GM12878 (cell line): ENCODE measurements at regions not wholly inside any gene's neighbourhood (a gene's known extent, or its start where the extent isn't known, plus 50 kb on each side); places are given as distances from the start of the nearest gene placed in this dataset.

Source experiments
- ATAC-seq: fragments of 200-7000 bp; cut with Tn5 transposase; 3 replicates; pipeline ENCODE4 v1.9.1; 2020; ENCODE audit warnings: mild to moderate bottlenecking, moderate library complexity
- BruUV-seq: library from RNA; stranded (reverse); fragments of 400-500 nt; replicated peaks from 2 replicates; lab custom pipeline; 2021; lab: Mats Ljungman, UMichigan
- CTCF ChIA-PET: fragments of 300-600 bp; sonication (Branson Sonifier 250); formaldehyde crosslinking; extraction: SDS; loops from one replicate; lab custom pipeline; 2021; ENCODE audit warnings: inconsistent platforms; lab: Yijun Ruan, JAX
- POLR2A ChIA-PET: fragments of 350-600 bp; formaldehyde crosslinking; extraction: SDS; loops from one replicate; lab custom pipeline; 2021; ENCODE audit warnings: inconsistent platforms; lab: Charles Lee
- RAD21 ChIA-PET: fragments of 300-600 bp; sonication (Branson Sonifier 250); formaldehyde crosslinking; loops from one replicate; lab custom pipeline; 2023; ENCODE audit warnings: antibody characterized with exemption; ENCODE audit not compliant: unreplicated experiment; lab: Charles Lee
- SMC1A ChIA-PET: fragments of 300-600 bp; sonication (Branson Sonifier 250); formaldehyde crosslinking; loops from one replicate; lab custom pipeline; 2023; ENCODE audit not compliant: unreplicated experiment, uncharacterized antibody; lab: Charles Lee
- DNase-seq: peaks from one replicate; pipeline ENCODE4 v3.0.0-alpha.2; 2011; ENCODE audit warnings: low read depth, low spot score
- FAIRE-seq: peaks from 3 replicates; lab custom pipeline; 2011; peaks lifted over from hg19 to GRCh38; lab: Jason Lieb, UNC
- H2AFZ ChIP-seq: 2 replicates; pipeline ENCODE4 v1.6.0; 2011; ENCODE audit warnings: low read depth, low read length, control low read depth; ENCODE audit not compliant: control insufficient read depth
- H3K27ac ChIP-seq: 2 replicates; pipeline ENCODE4 v1.5.1; 2011; ENCODE audit warnings: control low read depth; ENCODE audit not compliant: control insufficient read depth, insufficient read depth
- H3K27me3 ChIP-seq, 2 experiments: replicated peaks in 1 of 2; 2 replicates each; pipeline versions ENCODE4 v1.6.0 to v1.6.1; 2011; ENCODE audit warnings: low read length in 1 of 2; ENCODE audit not compliant: control insufficient read depth in 2 of 2, insufficient read depth in 2 of 2
- H3K36me3 ChIP-seq, 2 experiments: 2 replicates each; pipeline ENCODE4 v1.5.1; 2011; ENCODE audit warnings: low read length in 1 of 2; ENCODE audit not compliant: control insufficient read depth in 2 of 2, insufficient read depth in 2 of 2
- H3K4me1 ChIP-seq: 2 replicates; pipeline ENCODE4 v1.6.1; 2011; ENCODE audit warnings: mild to moderate bottlenecking, low read length, moderate library complexity, mixed read lengths; ENCODE audit not compliant: control insufficient read depth, insufficient read depth
- H3K4me2 ChIP-seq: 2 replicates; pipeline ENCODE4 v1.6.0; 2011; ENCODE audit warnings: control low read depth; ENCODE audit not compliant: control insufficient read depth, insufficient read depth
- H3K4me3 ChIP-seq: fragments of 200-600 bp; sonication (generic); 2 replicates; pipeline ENCODE4 v1.5.1; 2016
- H3K79me2 ChIP-seq: 2 replicates; pipeline ENCODE4 v1.6.0; 2011; ENCODE audit warnings: low read length; ENCODE audit not compliant: control insufficient read depth, insufficient read depth
- H3K9ac ChIP-seq: 2 replicates; pipeline ENCODE4 v1.8.0; 2011; ENCODE audit warnings: low read length, control low read depth, mixed read lengths; ENCODE audit not compliant: control insufficient read depth, insufficient read depth
- H3K9me3 ChIP-seq: replicated peaks from 3 replicates; pipeline ENCODE4 v1.5.1; 2011; ENCODE audit warnings: mild to moderate bottlenecking, low read length; ENCODE audit not compliant: control insufficient read depth, insufficient read depth
- H4K20me1 ChIP-seq: 2 replicates; pipeline ENCODE4 v1.6.0; 2011; ENCODE audit not compliant: control insufficient read depth, insufficient read depth
- CBFB ChIP-seq: IDR thresholded peaks from 2 replicates; pipeline ENCODE4 v1.6.1; 2016; ENCODE audit warnings: antibody characterized with exemption, low read depth
- CHD1 ChIP-seq: IDR thresholded peaks from 2 replicates; pipeline ENCODE4 v1.6.1; 2012; ENCODE audit warnings: low read depth, low read length, improper control_type of control experiment
- GABPA ChIP-seq: IDR thresholded peaks from 2 replicates; pipeline ENCODE4 v1.6.1; 2014; ENCODE audit warnings: antibody characterized with exemption, low read depth, mild to moderate bottlenecking, inconsistent platforms
- HCFC1 ChIP-seq: fragments of 150-350 bp; IDR thresholded peaks from 2 replicates; pipeline ENCODE4 v1.6.1; 2014; ENCODE audit warnings: low read length
- NRF1 ChIP-seq: conservative IDR thresholded peaks from 2 replicates; pipeline ENCODE4 v1.6.1; 2011; ENCODE audit warnings: mild to moderate bottlenecking, low read depth, low read length, improper control_type of control experiment
- POLR2A ChIP-seq: IDR thresholded peaks from 2 replicates; pipeline ENCODE4 v1.6.1; 2011; ENCODE audit warnings: low read depth, mild to moderate bottlenecking, low read length
- WGBS: methylation state at CpG from one replicate; pipeline ENCODE4 v1.1.6; 2016; ENCODE audit warnings: low lambda C conversion rate; ENCODE audit not compliant: insufficient replicate concordance, insufficient coverage; ENCODE audit errors: missing lambda C conversion rate; 5-methylcytosine and 5-hydroxymethylcytosine counted together
- in situ Hi-C: fragments of 300-500 bp; cut with MboI; formaldehyde crosslinking; loops from 9 replicates; pipeline ENCODE4 v1.14.3; 2018; ENCODE audit warnings: mixed read lengths
- intact Hi-C: fragments of 100-400 bp; cut with micrococcal nuclease; formaldehyde crosslinking; loops from one replicate; pipeline ENCODE4 v1.14.2; 2022; ENCODE audit not compliant: unreplicated experiment
- TF ChIP-seq, protein P1 (sequence below): fragments of 450-650 bp; IDR thresholded peaks from 2 replicates; pipeline ENCODE4 v1.6.1; 2017; ENCODE audit warnings: antibody characterized with exemption, mild to moderate bottlenecking, moderate library complexity
- TF ChIP-seq, protein P2 (sequence below): IDR thresholded peaks from 2 replicates; pipeline ENCODE4 v1.6.1; 2012; ENCODE audit warnings: low read depth, low read length, improper control_type of control experiment
- TF ChIP-seq, protein P3 (sequence below): fragments of 450-650 bp; formaldehyde crosslinking; IDR thresholded peaks from 2 replicates; pipeline ENCODE4 v1.4.0; 2022; ENCODE audit warnings: mild to moderate bottlenecking, moderate library complexity

DNA sequence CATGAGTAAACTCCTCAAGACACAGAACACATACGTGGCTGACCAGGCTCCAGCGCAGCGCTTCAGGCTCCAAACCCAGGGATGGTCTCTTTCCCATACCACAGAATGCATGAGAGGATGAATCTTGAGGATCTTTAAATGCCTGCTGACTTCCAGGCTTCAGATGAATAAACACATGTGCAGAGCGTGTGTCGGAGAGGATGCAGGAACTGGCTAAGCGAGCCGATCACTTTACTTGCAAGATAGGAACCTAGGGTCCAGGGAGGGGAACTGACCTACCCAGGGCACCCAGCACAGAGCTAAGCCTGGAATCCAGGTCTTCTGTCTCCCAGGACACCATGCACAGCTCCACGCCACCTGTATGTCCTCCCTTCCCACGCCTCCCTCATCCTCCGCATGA, 209.8 kb downstream of the BCL11B start:
- ChIA-PET CTCF (no interaction called here), SMC1A (no interaction called here), POLR2A (no interaction called here), RAD21 (no interaction called here)
- H3K9ac ChIP-seq: no peak overlapping the region
- intact Hi-C loops (no loop called here), in situ Hi-C loops (no loop called here)
- no peaks in the 10 kb centered on the region for H3K27me3 ChIP-seq
- no peak for FAIRE-seq
- no peaks in the 10 kb centered on the region for H4K20me1 ChIP-seq
- no peak for ATAC-seq
- no peak overlapping the region for H3K4me2 ChIP-seq
- H3K79me2 ChIP-seq: no peaks in the 10 kb centered on the region
- no peak for DNase-seq
- no peaks in the 10 kb centered on the region; the same call in 2 of the 3 replicates for H3K9me3 ChIP-seq
- no peaks in the 10 kb centered on the region for H3K4me1 ChIP-seq
- no peak overlapping the region for H3K27ac ChIP-seq
- TF ChIP-seq NRF1: no peak
- TF ChIP-seq HCFC1: no peak
- no peak for TF ChIP-seq POLR2A
- no peak for TF ChIP-seq CBFB
- no peak for TF ChIP-seq CHD1
- TF ChIP-seq, protein P1, sequence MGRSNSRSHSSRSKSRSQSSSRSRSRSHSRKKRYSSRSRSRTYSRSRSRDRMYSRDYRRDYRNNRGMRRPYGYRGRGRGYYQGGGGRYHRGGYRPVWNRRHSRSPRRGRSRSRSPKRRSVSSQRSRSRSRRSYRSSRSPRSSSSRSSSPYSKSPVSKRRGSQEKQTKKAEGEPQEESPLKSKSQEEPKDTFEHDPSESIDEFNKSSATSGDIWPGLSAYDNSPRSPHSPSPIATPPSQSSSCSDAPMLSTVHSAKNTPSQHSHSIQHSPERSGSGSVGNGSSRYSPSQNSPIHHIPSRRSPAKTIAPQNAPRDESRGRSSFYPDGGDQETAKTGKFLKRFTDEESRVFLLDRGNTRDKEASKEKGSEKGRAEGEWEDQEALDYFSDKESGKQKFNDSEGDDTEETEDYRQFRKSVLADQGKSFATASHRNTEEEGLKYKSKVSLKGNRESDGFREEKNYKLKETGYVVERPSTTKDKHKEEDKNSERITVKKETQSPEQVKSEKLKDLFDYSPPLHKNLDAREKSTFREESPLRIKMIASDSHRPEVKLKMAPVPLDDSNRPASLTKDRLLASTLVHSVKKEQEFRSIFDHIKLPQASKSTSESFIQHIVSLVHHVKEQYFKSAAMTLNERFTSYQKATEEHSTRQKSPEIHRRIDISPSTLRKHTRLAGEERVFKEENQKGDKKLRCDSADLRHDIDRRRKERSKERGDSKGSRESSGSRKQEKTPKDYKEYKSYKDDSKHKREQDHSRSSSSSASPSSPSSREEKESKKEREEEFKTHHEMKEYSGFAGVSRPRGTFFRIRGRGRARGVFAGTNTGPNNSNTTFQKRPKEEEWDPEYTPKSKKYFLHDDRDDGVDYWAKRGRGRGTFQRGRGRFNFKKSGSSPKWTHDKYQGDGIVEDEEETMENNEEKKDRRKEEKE: no peak
- TF ChIP-seq, protein P2, sequence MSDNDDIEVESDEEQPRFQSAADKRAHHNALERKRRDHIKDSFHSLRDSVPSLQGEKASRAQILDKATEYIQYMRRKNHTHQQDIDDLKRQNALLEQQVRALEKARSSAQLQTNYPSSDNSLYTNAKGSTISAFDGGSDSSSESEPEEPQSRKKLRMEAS: no peak
- TF ChIP-seq GABPA: no peak
- TF ChIP-seq, protein P3, sequence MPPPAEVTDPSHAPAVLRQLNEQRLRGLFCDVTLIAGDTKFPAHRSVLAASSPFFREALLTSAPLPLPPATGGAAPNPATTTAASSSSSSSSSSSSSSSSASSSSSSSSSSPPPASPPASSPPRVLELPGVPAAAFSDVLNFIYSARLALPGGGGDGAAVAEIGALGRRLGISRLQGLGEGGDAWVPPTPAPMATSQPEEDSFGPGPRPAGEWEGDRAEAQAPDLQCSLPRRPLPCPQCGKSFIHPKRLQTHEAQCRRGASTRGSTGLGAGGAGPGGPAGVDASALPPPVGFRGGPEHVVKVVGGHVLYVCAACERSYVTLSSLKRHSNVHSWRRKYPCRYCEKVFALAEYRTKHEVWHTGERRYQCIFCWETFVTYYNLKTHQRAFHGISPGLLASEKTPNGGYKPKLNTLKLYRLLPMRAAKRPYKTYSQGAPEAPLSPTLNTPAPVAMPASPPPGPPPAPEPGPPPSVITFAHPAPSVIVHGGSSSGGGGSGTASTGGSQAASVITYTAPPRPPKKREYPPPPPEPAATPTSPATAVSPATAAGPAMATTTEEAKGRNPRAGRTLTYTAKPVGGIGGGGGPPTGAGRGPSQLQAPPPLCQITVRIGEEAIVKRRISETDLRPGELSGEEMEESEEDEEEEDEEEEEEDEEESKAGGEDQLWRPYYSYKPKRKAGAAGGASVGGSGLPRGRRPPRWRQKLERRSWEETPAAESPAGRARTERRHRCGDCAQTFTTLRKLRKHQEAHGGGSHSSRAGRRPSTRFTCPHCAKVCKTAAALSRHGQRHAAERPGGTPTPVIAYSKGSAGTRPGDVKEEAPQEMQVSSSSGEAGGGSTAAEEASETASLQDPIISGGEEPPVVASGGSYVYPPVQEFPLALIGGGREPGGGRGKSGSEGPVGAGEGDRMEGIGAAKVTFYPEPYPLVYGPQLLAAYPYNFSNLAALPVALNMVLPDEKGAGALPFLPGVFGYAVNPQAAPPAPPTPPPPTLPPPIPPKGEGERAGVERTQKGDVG (CRISPR knock-in tag): no peak
- WGBS: 33% methylated on average over 10 of the region's 10 CpGs
- BruUV-seq: no TSS peak
- no peaks in the 10 kb centered on the region for H3K36me3 ChIP-seq
- H3K4me3 ChIP-seq: no peak overlapping the region
- H2AFZ ChIP-seq: no peak overlapping the region
